Liver (tissue), 8 donors: ENCODE measurements at regions not wholly inside any gene's neighbourhood (a gene's known extent, or its start where the extent isn't known, plus 50 kb on each side); places are given as distances from the start of the nearest gene placed in this dataset.

ENCODE experiments used
- DNase-seq: peaks from one replicate; pipeline ENCODE4 v3.0.0-alpha.2; 2017; ENCODE audit warnings: low spot score
- H3K27ac ChIP-seq, 2 donors: one replicate each; pipeline ENCODE4 v1.7.0; 2013; ENCODE audit warnings: inconsistent platforms in 2 of 2, low read length in 2 of 2, control low read depth in 1 of 2, low read depth in 1 of 2, mild to moderate bottlenecking in 1 of 2
- H3K27me3 ChIP-seq, 4 donors: one replicate each; pipeline versions ENCODE4 v1.6.1 to v1.7.0; 2013; ENCODE audit warnings: low read length in 3 of 4, inconsistent platforms in 1 of 4, mild to moderate bottlenecking in 1 of 4, moderate library complexity in 1 of 4; ENCODE audit not compliant: control insufficient read depth in 4 of 4, insufficient read depth in 4 of 4
- H3K36me3 ChIP-seq, 4 donors: one replicate each; pipeline versions ENCODE4 v1.6.1 to v1.7.0; 2013; ENCODE audit warnings: low read length in 3 of 4, mild to moderate bottlenecking in 3 of 4, low read depth in 1 of 4, moderate library complexity in 1 of 4; ENCODE audit not compliant: control insufficient read depth in 4 of 4, insufficient read depth in 3 of 4
- H3K4me1 ChIP-seq, 4 donors: one replicate each; pipeline versions ENCODE4 v1.6.1 to v1.7.0; 2013; ENCODE audit warnings: low read length in 3 of 4, mild to moderate bottlenecking in 3 of 4, moderate library complexity in 1 of 4; ENCODE audit not compliant: control insufficient read depth in 4 of 4, insufficient read depth in 4 of 4
- H3K4me3 ChIP-seq, 3 donors: one replicate each; pipeline versions ENCODE4 v1.6.1 to v1.7.0; 2013; ENCODE audit warnings: low read length in 3 of 3, control low read depth in 1 of 3, low read depth in 1 of 3, mild to moderate bottlenecking in 1 of 3
- H3K9ac ChIP-seq, 2 donors: one replicate each; pipeline ENCODE4 v1.7.0; 2013; ENCODE audit warnings: low read length in 2 of 2, mild to moderate bottlenecking in 2 of 2, moderate library complexity in 2 of 2, control low read depth in 1 of 2, low read depth in 1 of 2
- H3K9me3 ChIP-seq, 4 donors: one replicate each; pipeline versions ENCODE4 v1.6.1 to v1.7.0; 2013; ENCODE audit warnings: low read length in 3 of 4; ENCODE audit not compliant: control insufficient read depth in 4 of 4
- FOXA2 ChIP-seq: IDR thresholded peaks from 2 replicates; pipeline ENCODE4 v1.6.1; 2016; ENCODE audit warnings: antibody characterized with exemption
- GABPA ChIP-seq, 2 donors: IDR thresholded peaks in 1 of 2; conservative IDR thresholded peaks in 1 of 2; 2 replicates each; pipeline ENCODE4 v1.6.1; 2016; ENCODE audit warnings: antibody characterized with exemption in 2 of 2, mild to moderate bottlenecking in 1 of 2, moderate library complexity in 1 of 2
- NR2F2 ChIP-seq: IDR thresholded peaks from 2 replicates; pipeline ENCODE4 v1.6.1; 2016; ENCODE audit warnings: antibody characterized with exemption
- RAD21 ChIP-seq, 2 donors: IDR thresholded peaks; 2 replicates each; pipeline ENCODE4 v1.6.1; 2016; ENCODE audit warnings: antibody characterized with exemption in 2 of 2, mild to moderate bottlenecking in 2 of 2
- SP1 ChIP-seq: IDR thresholded peaks from 2 replicates; pipeline ENCODE4 v1.6.1; 2018; ENCODE audit warnings: antibody characterized with exemption, mild to moderate bottlenecking
- YY1 ChIP-seq: IDR thresholded peaks from 2 replicates; pipeline ENCODE4 v1.6.1; 2016; ENCODE audit warnings: antibody characterized with exemption, mild to moderate bottlenecking
- WGBS: extraction: QIAGEN DNeasy Blood & Tissue Kit; methylation state at CpG from one replicate; pipeline ENCODE4 v1.1.7; 2013; 5-methylcytosine and 5-hydroxymethylcytosine counted together
- TF ChIP-seq, protein P1 (sequence below): IDR thresholded peaks from 2 replicates; pipeline ENCODE4 v1.6.1; 2016; ENCODE audit warnings: antibody characterized with exemption, mild to moderate bottlenecking
- TF ChIP-seq, protein P2 (sequence below): fragments of 150-350 bp; IDR thresholded peaks from 2 replicates; pipeline ENCODE4 v1.5.1; 2017; ENCODE audit warnings: improper control_type of control experiment, low read depth, low read length; ENCODE audit not compliant: missing input control
- TF ChIP-seq, protein P3 (sequence below): IDR thresholded peaks from 2 replicates; pipeline ENCODE4 v1.6.1; 2016; ENCODE audit warnings: antibody characterized with exemption
- donor health status: healthy.
- donor health status: healthy.
- donor health status: healthy.
- donor health status: healthy.
- donor health status: healthy.

DNA sequence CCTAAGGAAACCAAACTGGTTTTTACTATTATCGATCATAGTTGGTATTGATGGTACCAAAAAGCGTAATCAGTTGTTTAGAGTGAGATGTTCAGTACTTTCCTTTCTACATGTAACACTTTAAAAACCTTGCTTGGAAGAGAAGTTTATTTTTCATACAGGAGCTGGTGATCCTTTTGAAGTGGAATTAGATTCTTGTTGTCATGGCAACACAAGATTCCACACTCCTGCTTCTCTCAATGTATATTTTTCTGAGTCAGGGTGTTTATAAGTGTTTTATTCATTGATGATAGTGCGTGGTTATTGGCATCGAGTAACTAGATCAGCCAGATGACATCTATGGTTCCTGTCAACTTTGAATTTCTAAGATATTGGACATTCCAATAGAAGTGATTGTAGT, 181.1 kb upstream of the CHD1 start (continued):
- TF ChIP-seq, protein P1, sequence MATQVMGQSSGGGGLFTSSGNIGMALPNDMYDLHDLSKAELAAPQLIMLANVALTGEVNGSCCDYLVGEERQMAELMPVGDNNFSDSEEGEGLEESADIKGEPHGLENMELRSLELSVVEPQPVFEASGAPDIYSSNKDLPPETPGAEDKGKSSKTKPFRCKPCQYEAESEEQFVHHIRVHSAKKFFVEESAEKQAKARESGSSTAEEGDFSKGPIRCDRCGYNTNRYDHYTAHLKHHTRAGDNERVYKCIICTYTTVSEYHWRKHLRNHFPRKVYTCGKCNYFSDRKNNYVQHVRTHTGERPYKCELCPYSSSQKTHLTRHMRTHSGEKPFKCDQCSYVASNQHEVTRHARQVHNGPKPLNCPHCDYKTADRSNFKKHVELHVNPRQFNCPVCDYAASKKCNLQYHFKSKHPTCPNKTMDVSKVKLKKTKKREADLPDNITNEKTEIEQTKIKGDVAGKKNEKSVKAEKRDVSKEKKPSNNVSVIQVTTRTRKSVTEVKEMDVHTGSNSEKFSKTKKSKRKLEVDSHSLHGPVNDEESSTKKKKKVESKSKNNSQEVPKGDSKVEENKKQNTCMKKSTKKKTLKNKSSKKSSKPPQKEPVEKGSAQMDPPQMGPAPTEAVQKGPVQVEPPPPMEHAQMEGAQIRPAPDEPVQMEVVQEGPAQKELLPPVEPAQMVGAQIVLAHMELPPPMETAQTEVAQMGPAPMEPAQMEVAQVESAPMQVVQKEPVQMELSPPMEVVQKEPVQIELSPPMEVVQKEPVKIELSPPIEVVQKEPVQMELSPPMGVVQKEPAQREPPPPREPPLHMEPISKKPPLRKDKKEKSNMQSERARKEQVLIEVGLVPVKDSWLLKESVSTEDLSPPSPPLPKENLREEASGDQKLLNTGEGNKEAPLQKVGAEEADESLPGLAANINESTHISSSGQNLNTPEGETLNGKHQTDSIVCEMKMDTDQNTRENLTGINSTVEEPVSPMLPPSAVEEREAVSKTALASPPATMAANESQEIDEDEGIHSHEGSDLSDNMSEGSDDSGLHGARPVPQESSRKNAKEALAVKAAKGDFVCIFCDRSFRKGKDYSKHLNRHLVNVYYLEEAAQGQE = no peak

DNA sequence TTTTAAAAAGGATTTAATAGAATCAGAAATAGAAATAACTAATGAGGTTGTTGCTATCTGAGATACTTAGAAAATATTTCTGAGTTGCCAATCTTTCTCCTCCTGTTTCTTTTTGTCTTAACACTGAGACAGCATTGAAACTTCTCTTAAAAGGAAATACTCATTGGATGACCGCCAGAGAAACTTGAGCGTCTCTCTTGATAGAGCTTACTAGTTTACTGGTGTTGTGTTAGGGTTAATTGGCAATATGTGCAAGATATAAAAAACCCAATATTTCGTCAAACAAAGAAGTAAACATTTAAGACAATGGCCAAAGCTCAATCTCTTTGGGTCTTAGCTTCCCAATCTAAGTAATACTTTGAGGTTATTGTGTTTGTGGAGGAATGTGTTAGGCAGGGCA, 176.4 kb upstream of the CHD1 start:
- Histone ChIP-seq H3K36me3 (no peaks in the 10 kb centered on the region), H3K4me1 (no peaks in the 10 kb centered on the region), H3K9me3 (no peaks in the 10 kb centered on the region), H3K27ac (no peak overlapping the region), H3K27me3 (peaks cover 0 to 7% (median 0%) of the 10 kb centered on the region in 4 donors), H3K9ac (no peak overlapping the region), H3K4me3 (no peak overlapping the region)
- no peak for DNase-seq
- WGBS = 46% methylated on average over 3 of the region's 3 CpGs
- TF ChIP-seq NR2F2 (no peak), FOXA2 (no peak), YY1 (no peak), GABPA (IDR thresholded peaks at IDR 0.05 in 1 of 2, conservative IDR thresholded peaks at IDR 0.05 in 1 of 2) (no peak)
- TF ChIP-seq, protein P1 = no peak

DNA sequence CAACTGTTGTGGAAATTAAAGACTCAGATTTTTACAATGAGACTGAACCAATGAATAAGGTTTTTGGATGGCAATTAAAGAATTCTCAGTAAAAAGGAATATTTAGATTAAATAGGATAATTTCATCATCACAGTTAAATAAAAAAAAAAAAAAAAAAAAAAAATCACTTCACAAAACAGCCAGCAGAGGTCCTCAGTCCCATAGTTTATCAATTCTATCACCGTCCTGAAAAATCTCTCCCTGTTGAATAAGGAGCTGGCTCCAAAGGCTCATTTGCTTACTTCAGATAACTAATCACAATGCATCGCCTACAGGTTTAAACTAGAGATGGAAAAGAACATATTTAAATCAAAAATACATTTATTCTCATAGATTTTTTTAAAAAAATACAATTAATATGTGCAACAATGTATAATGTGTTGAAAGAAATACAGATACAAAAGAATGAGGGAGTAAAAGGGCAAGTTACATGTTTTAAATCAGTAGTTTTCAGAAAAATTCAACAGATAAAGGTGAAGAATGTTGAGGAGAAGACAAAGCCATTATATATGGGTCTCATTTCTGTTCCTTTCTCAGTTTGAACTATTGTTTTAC, 175.8 kb upstream of the CHD1 start:
- Histone ChIP-seq H3K4me1 (no peaks in the 10 kb centered on the region), H3K27me3 (peaks cover 0 to 7% (median 0%) of the 10 kb centered on the region in 4 donors), H3K36me3 (no peaks in the 10 kb centered on the region), H3K9me3 (no peaks in the 10 kb centered on the region), H3K9ac (no peak overlapping the region), H3K4me3 (no peak overlapping the region), H3K27ac (no peak overlapping the region)
- no peak for DNase-seq
- WGBS = 2% methylated on average over 2 of the region's 2 CpGs
- TF ChIP-seq, protein P2, sequence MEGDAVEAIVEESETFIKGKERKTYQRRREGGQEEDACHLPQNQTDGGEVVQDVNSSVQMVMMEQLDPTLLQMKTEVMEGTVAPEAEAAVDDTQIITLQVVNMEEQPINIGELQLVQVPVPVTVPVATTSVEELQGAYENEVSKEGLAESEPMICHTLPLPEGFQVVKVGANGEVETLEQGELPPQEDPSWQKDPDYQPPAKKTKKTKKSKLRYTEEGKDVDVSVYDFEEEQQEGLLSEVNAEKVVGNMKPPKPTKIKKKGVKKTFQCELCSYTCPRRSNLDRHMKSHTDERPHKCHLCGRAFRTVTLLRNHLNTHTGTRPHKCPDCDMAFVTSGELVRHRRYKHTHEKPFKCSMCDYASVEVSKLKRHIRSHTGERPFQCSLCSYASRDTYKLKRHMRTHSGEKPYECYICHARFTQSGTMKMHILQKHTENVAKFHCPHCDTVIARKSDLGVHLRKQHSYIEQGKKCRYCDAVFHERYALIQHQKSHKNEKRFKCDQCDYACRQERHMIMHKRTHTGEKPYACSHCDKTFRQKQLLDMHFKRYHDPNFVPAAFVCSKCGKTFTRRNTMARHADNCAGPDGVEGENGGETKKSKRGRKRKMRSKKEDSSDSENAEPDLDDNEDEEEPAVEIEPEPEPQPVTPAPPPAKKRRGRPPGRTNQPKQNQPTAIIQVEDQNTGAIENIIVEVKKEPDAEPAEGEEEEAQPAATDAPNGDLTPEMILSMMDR = peak; percentile 53
- TF ChIP-seq, protein P3, sequence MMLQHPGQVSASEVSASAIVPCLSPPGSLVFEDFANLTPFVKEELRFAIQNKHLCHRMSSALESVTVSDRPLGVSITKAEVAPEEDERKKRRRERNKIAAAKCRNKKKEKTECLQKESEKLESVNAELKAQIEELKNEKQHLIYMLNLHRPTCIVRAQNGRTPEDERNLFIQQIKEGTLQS = peak; percentile 16
- no peak for TF ChIP-seq SP1
- peak; percentile 79 to 80 for TF ChIP-seq RAD21 (IDR thresholded peaks at IDR 0.05)
